GM12801 (cell line): ENCODE measurements at regions not wholly inside any gene's neighbourhood (a gene's known extent, or its start where the extent isn't known, plus 50 kb on each side); places are given as distances from the start of the nearest gene placed in this dataset.
A peak's percentile ranks its signal among the peaks of the same experiment; 100 is the strongest.

Experiments
- TF ChIP-seq, protein P1 (sequence below): IDR thresholded peaks from one replicate; pipeline ENCODE4 v1.5.1; 2011; ENCODE audit warnings: control low read depth; ENCODE audit not compliant: insufficient read length; ENCODE audit errors: extremely low read depth

DNA sequence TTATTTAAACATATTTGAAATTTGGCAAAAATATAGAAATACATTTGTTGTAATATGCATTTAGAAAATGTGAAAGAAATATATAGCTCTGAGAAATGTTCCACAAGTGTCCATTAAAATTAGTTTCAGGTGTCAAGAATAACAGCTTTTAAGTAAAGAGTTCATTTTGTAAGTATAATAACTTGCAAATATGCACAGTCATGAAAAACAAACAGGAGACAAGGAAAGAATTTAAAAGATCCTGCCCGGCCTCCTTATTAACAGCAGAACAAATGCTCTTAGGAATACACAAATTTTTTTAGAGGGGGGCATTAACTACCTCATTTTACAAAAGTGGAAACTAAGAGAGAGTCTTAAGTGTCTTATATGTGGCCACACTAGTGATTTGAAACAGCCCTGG is 77.7 kb upstream of the DBX2 start:
- TF ChIP-seq, protein P1, sequence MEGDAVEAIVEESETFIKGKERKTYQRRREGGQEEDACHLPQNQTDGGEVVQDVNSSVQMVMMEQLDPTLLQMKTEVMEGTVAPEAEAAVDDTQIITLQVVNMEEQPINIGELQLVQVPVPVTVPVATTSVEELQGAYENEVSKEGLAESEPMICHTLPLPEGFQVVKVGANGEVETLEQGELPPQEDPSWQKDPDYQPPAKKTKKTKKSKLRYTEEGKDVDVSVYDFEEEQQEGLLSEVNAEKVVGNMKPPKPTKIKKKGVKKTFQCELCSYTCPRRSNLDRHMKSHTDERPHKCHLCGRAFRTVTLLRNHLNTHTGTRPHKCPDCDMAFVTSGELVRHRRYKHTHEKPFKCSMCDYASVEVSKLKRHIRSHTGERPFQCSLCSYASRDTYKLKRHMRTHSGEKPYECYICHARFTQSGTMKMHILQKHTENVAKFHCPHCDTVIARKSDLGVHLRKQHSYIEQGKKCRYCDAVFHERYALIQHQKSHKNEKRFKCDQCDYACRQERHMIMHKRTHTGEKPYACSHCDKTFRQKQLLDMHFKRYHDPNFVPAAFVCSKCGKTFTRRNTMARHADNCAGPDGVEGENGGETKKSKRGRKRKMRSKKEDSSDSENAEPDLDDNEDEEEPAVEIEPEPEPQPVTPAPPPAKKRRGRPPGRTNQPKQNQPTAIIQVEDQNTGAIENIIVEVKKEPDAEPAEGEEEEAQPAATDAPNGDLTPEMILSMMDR = no peak

DNA sequence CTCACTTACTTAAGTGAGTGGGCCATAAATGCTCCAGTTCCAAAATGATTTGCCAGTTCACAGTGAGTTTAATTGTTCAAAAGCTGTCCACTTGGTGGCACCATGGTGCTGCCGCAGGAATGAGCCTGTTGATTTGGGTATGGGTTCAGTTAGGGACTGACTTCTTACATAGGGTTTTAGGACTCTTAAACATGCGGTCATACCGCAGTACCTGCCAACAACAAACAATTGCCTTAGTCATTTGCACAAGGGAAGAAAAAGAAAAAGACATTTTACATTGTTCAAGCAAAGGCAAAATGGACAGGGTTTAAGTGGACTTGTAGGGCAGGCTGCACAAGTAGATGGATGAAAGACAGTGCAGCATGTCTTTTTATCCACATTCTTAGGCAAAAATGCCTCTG is 80.0 kb upstream of the DBX2 start:
- TF ChIP-seq, protein P1 = peak; percentile 18

DNA sequence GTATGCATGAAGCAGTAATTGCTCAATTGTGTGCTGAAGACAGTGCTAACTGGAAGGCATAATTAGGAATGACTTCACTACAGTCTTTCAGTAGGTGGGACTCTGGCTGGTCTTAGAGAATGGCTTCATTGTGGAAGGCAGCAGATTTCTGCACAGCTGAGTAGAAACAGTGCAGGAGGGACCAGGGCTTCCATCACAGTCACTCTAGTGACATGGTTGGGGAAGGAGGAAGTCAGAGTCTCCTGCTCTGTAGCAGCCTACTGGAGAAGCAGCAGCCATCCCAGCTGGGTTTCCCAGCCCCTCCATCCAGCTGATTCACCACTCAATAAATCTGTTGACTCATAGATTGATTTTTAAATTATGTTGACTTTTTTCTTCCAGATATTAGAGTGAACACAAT is 80.6 kb upstream of the DBX2 start:
- TF ChIP-seq, protein P1 = no peak

DNA sequence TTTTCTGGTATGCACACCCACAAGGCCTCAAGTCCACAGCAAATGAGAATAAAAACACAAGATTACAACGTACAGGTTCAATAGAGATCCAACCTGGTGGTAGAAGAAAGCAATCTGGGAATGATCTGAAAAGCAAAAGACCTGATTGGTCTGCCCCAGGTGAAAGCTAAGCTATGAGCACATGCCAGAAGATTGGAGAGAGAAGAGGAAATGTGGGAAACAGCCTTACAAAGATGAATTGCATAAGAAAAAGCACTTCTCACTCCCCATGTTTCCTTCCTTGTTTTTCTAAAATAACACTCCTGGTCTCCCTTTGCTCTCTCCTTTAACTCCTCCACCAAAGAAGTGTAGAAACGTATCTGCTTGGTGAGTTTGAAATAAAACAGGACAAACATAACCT is 77.3 kb upstream of the ANO6 start:
- TF ChIP-seq, protein P1 = no peak

DNA sequence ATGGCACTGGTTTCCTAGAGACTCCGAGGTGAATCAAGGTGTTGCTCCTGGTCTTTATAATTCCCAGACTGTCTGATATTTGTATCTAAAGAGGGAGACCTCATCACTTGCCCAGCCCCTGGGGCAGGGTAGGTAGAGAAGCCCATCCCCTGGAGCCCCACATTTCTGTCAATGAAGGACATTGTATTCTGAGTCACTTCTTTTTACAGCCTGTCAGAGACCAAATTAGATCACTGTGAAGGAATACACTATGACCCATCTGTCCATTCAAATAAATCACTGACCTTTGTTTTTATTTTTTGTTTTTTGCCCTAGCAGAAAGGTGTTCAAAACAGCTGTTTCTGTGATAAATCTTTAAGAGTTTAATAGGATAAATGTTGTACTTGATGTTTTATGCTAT is 67.9 kb upstream of the ANO6 start:
- TF ChIP-seq, protein P1 = no peak

- TF ChIP-seq, protein P1 = no peak
Measured at GRCh38 chr12:45148619-45149018, 67.3 kb upstream of the ANO6 start.

DNA sequence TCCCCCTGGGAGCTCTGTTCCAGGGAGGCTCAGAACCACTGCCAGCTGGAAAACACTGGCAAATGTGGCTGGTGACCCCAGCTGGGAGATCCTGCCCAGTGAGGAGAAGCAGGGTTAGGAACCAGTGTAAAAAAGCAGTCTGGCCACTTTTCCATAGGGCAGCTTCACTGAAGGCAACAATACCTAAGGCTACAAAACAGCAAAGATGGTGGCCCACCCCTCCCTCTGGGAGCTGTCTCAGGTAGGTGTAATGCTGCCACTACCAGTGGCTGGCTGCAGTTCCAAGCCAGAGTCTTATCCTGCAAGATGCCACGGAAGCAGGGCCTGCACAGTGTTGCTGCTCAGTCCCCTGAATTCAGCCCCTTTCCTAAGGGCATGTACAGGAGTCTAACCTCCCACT is 50.6 kb upstream of the ANO6 start:
- TF ChIP-seq, protein P1 = no peak

DNA sequence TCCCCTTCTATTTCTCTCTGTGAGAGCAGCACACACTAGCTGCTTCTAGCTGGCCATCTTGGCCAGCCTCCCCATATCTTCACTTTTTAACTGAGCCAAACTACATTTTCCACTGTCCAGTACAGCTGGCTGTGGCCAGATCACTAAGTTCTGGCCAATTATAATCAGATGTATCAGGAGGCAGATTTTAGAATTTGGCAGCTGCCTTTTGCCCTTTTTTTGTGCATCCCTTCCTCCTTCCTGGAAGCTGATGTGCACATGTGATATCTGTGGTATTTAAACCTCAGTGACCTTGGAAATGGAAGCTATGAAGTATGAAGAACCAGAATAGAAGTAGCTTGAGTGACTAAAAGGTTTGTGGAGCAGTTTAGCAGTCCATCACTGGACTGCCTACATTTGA is 49.8 kb upstream of the ANO6 start:
- TF ChIP-seq, protein P1 = no peak
